ENCODE measurements at regions not wholly inside any gene's neighbourhood (a gene's known extent, or its start where the extent isn't known, plus 50 kb on each side); places are given as distances from the start of the nearest gene placed in this dataset.

GRCh38 chr2:123890148-123890547 lies 134.9 kb upstream of the CNTNAP5 start:
- no peak for TF ChIP-seq CTCF (IDR thresholded peaks at IDR 0.05)
- TF ChIP-seq POLR2A (IDR thresholded peaks at IDR 0.05), result no peak
- TF ChIP-seq POLR2AphosphoS5 (IDR thresholded peaks at IDR 0.05), result no peak
